Psoas muscle (tissue), 7 donors: ENCODE measurements at regions not wholly inside any gene's neighbourhood (a gene's known extent, or its start where the extent isn't known, plus 50 kb on each side); places are given as distances from the start of the nearest gene placed in this dataset.

Experiments used
- ATAC-seq, 4 donors: fragments of 200-7000 bp; cut with Tn5 transposase; one replicate each; pipeline ENCODE4 v1.9.1; 2020; ENCODE audit warnings: moderate library complexity in 3 of 4, mild to moderate bottlenecking in 2 of 4
- DNase-seq, 2 donors: peaks; one replicate each; pipeline ENCODE4 v3.0.0-alpha.2; 2020
- H3K27ac ChIP-seq: fragments of 200-600 bp; one replicate; pipeline ENCODE4 v1.8.0; 2022
- H3K27me3 ChIP-seq, 3 donors: fragments of 200-600 bp in 1 of 3; one replicate each; pipeline versions ENCODE4 v1.6.1 to v1.8.0; 2013 to 2022; ENCODE audit warnings: low read length in 2 of 3, mild to moderate bottlenecking in 2 of 3, moderate library complexity in 1 of 3; ENCODE audit not compliant: insufficient read depth in 3 of 3
- H3K36me3 ChIP-seq, 2 donors: fragments of 200-600 bp in 1 of 2; one replicate each; pipeline versions ENCODE4 v1.6.1 to v1.8.0; 2013 to 2022; ENCODE audit warnings: low read depth in 1 of 2, mild to moderate bottlenecking in 1 of 2, moderate library complexity in 1 of 2; ENCODE audit not compliant: insufficient read depth in 1 of 2
- H3K4me1 ChIP-seq: fragments of 200-600 bp; one replicate; pipeline ENCODE4 v1.8.0; 2022
- H3K4me3 ChIP-seq: fragments of 200-600 bp; one replicate; pipeline ENCODE4 v1.8.0; 2022; ENCODE audit warnings: mild to moderate bottlenecking
- H3K9me3 ChIP-seq: fragments of 200-600 bp; one replicate; pipeline ENCODE4 v1.8.0; 2022
- WGBS, 3 donors: extraction: QIAGEN DNeasy Blood & Tissue Kit; methylation state at CpG; one replicate each; pipeline versions ENCODE4 v1.1.6 to v1.1.7; 2013; 5-methylcytosine and 5-hydroxymethylcytosine counted together
- intact Hi-C, 2 donors: fragments of 100-400 bp; cut with DNase I; formaldehyde crosslinking; loops; one replicate each; pipeline versions ENCODE4 v1.11.0 to v1.14.2; 2022
- TF ChIP-seq, protein P1 (sequence below): fragments of 200-600 bp; IDR thresholded peaks from one replicate; pipeline ENCODE4 v1.8.0; 2022; ENCODE audit warnings: antibody characterized with exemption
- donor health status: healthy with polysubstance abuse.
- donor health status: DM: no; HTN: no; CAD: no; lungs with moderate emphysema.
- donor health status: Bipolar disorder and iron deficiency.
- donor health status: healthy.
- donor health status: DM: yes; HTN: yes; CAD: no.
- donor health status: DM: no; HTN: no; CAD: no.
- donor health status: DM: yes; HTN: yes; CAD: no.

- TF ChIP-seq, protein P1, sequence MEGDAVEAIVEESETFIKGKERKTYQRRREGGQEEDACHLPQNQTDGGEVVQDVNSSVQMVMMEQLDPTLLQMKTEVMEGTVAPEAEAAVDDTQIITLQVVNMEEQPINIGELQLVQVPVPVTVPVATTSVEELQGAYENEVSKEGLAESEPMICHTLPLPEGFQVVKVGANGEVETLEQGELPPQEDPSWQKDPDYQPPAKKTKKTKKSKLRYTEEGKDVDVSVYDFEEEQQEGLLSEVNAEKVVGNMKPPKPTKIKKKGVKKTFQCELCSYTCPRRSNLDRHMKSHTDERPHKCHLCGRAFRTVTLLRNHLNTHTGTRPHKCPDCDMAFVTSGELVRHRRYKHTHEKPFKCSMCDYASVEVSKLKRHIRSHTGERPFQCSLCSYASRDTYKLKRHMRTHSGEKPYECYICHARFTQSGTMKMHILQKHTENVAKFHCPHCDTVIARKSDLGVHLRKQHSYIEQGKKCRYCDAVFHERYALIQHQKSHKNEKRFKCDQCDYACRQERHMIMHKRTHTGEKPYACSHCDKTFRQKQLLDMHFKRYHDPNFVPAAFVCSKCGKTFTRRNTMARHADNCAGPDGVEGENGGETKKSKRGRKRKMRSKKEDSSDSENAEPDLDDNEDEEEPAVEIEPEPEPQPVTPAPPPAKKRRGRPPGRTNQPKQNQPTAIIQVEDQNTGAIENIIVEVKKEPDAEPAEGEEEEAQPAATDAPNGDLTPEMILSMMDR: no peak
- H3K27ac ChIP-seq: no peak overlapping the region
- WGBS, 3 donors: 15 to 23% (median 18%) methylated on average over 4 of the region's 4 CpGs
- no peaks in the 10 kb centered on the region for H3K36me3 ChIP-seq
- no peaks in the 10 kb centered on the region for H3K4me1 ChIP-seq
- H3K9me3 ChIP-seq: no peaks in the 10 kb centered on the region
- DNase-seq (no peak), ATAC-seq (no peak)
- H3K4me3 ChIP-seq: no peak overlapping the region
- intact Hi-C loops: no loop called here
- no peaks in the 10 kb centered on the region for H3K27me3 ChIP-seq
Measured at GRCh38 chr7:69218576-69218975, 379.7 kb upstream of the AUTS2 start.

DNA sequence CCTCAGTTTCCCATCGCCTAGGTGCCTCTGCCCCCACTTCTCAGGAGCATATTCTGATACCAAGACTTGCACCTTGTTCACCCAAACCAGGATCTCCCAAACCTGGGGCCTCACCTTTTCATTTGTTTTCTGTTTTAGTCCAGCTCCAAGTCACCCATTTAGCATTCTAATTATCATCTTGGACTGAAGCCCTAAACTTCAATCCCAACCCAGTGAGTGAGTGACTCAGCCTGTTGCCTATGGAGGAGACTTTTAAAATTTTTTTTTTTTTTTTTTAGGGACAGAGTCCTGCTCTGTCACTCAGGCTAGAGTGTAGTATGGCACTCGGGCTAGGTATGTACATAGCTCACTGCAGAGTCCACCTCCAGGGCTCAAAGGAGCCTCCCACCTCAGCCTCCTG, 378.9 kb upstream of the AUTS2 start:
- 90 to 95% (median 94%) methylated on average over 2 of the region's 2 CpGs for WGBS, 3 donors
- Histone ChIP-seq H3K4me1 (no peaks in the 10 kb centered on the region), H3K4me3 (no peak overlapping the region), H3K27me3 (no peaks in the 10 kb centered on the region), H3K27ac (no peak overlapping the region), H3K36me3 (no peaks in the 10 kb centered on the region), H3K9me3 (no peaks in the 10 kb centered on the region)
- no peak for DNase-seq
- intact Hi-C loops: no loop called here
- ATAC-seq: no peak
- TF ChIP-seq, protein P1: no peak

GRCh38 chr7:69225259-69225943, 372.9 kb upstream of the AUTS2 start:
- no peak for DNase-seq
- no peak overlapping the region for H3K27ac ChIP-seq
- intact Hi-C loops: no loop called here
- H3K4me3 ChIP-seq: no peak overlapping the region
- 85 to 89% (median 86%) methylated on average over 6 of the region's 6 CpGs for WGBS, 3 donors
- TF ChIP-seq, protein P1: no peak
- H3K27me3 ChIP-seq: no peaks in the 10 kb centered on the region
- H3K9me3 ChIP-seq: no peaks in the 10 kb centered on the region
- no peaks in the 10 kb centered on the region for H3K4me1 ChIP-seq
- H3K36me3 ChIP-seq: no peaks in the 10 kb centered on the region
- ATAC-seq: no peak

DNA sequence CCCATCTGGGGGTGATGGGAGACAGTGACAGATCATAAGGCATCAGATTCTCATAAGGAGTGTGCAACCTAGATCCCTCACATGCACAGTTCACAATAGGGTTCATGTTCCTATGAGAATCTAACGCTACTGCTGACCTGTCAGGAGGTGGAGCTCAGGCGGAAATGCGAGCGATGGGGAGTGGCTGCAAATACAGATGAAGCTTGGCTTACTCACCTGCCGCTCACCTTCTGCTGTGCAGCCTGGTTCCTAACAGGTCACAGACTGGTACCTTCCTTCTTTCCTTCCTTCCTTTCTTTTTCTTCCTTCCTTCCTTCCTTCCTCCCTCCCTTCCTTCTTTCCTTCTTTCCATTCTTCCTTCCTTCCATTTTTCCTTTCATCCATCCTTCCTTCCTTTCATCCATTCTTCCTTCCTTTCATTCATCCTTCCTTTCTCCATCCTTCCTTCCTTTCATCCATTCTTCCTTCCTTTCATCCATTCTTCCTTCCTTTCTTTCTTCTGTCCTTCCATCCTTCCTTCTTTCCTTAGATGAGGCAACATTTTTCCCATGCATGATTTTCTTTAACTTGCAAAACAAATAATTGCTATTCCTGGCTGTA, 370.0 kb upstream of the AUTS2 start:
- intact Hi-C loops: no loop called here
- Histone ChIP-seq H3K36me3 (no peaks in the 10 kb centered on the region), H3K27me3 (no peaks in the 10 kb centered on the region), H3K27ac (no peak overlapping the region), H3K4me1 (no peaks in the 10 kb centered on the region), H3K9me3 (no peaks in the 10 kb centered on the region), H3K4me3 (no peak overlapping the region)
- TF ChIP-seq, protein P1: no peak
- DNase-seq (no peak), ATAC-seq (no peak)
- 85 to 91% (median 87%) methylated on average over 5 of the region's 5 CpGs for WGBS, 3 donors
